Upper lobe of left lung (tissue), 6 donors: ENCODE measurements at regions not wholly inside any gene's neighbourhood (a gene's known extent, or its start where the extent isn't known, plus 50 kb on each side); places are given as distances from the start of the nearest gene placed in this dataset.

Experiments
- ATAC-seq, 2 donors: fragments of 200-7000 bp; cut with Tn5 transposase; one replicate each; pipeline ENCODE4 v1.9.1; 2022; ENCODE audit warnings: mild to moderate bottlenecking in 2 of 2, moderate library complexity in 2 of 2; ENCODE audit not compliant: low FRiP score in 2 of 2
- DNase-seq, 2 donors: peaks; one replicate each; pipeline ENCODE4 v3.0.0-alpha.2; 2019 to 2020
- H3K27ac ChIP-seq, 4 donors: fragments of 200-600 bp; sonication (generic); one replicate each; pipeline ENCODE4 v1.5.1; 2016 to 2019
- H3K27me3 ChIP-seq, 4 donors: fragments of 200-600 bp; sonication (generic); one replicate each; pipeline ENCODE4 v1.5.1; 2017 to 2019
- H3K36me3 ChIP-seq, 4 donors: fragments of 200-600 bp; sonication (generic); one replicate each; pipeline ENCODE4 v1.5.1; 2016 to 2019
- H3K4me1 ChIP-seq, 4 donors: fragments of 200-600 bp; sonication (generic); one replicate each; pipeline ENCODE4 v1.5.1; 2018 to 2019
- H3K4me3 ChIP-seq, 4 donors: fragments of 200-600 bp; sonication (generic); one replicate each; pipeline ENCODE4 v1.5.1; 2017 to 2019; ENCODE audit warnings: mild to moderate bottlenecking in 2 of 4, moderate library complexity in 1 of 4
- H3K9me3 ChIP-seq, 4 donors: fragments of 200-600 bp; sonication (generic); one replicate each; pipeline ENCODE4 v1.5.1; 2018 to 2019
- CTCF ChIP-seq, 6 experiments: fragments of 450-650 bp in 4 of 6; fragments of 200-600 bp in 2 of 6; sonication (generic) in 2 of 6; IDR thresholded peaks; one replicate each; pipeline ENCODE4 v1.5.1; 2016 to 2019; ENCODE audit warnings: antibody characterized with exemption in 6 of 6
- EP300 ChIP-seq, 4 donors: sonication (generic); formaldehyde crosslinking; IDR thresholded peaks; one replicate each; pipeline ENCODE4 v1.5.1; 2017; ENCODE audit warnings: antibody characterized with exemption in 4 of 4, control low read depth in 2 of 4
- POLR2A ChIP-seq, 4 donors: fragments of 450-650 bp; IDR thresholded peaks; one replicate each; pipeline ENCODE4 v1.5.1; 2016 to 2017; ENCODE audit warnings: antibody characterized with exemption in 4 of 4, mild to moderate bottlenecking in 2 of 4
- POLR2AphosphoS5 ChIP-seq, 2 donors: sonication (generic); formaldehyde crosslinking; IDR thresholded peaks; one replicate each; pipeline ENCODE4 v1.5.1; 2017; ENCODE audit warnings: antibody characterized with exemption in 2 of 2
- WGBS, 2 donors: methylation state at CpG; one replicate each; pipeline ENCODE4 v1.1.5; 2017 to 2018; 5-methylcytosine and 5-hydroxymethylcytosine counted together
- donor health status: DM: no; HTN: no; CAD: no; lungs with moderate emphysema.
- donor health status: DM: no; HTN: yes; CAD: no; lungs with severe emphysema.

- H3K27me3 ChIP-seq = no peaks in the 10 kb centered on the region
- ATAC-seq (no peak), DNase-seq (no peak)
- H3K36me3 ChIP-seq = no peaks in the 10 kb centered on the region
- H3K4me1 ChIP-seq = peaks cover 0 to 10% (median 2%) of the 10 kb centered on the region in 4 donors
- no peak overlapping the region for H3K27ac ChIP-seq
- peak in 1 of 6 experiments; percentile 23 for TF ChIP-seq CTCF (IDR thresholded peaks at IDR 0.05)
- no peak for TF ChIP-seq EP300 (IDR thresholded peaks at IDR 0.05)
- no peak for TF ChIP-seq POLR2A (IDR thresholded peaks at IDR 0.05)
- 50 to 54% methylated on average over 6 of the region's 6 CpGs for WGBS, 2 donors
- H3K9me3 ChIP-seq = no peaks in the 10 kb centered on the region
- no peak overlapping the region for H3K4me3 ChIP-seq
Observed at GRCh38 chr22:22171357-22172218, 73.0 kb upstream of the VPREB1 start.

- H3K36me3 ChIP-seq = no peaks in the 10 kb centered on the region
- TF ChIP-seq POLR2A (IDR thresholded peaks at IDR 0.05) (no peak), CTCF (IDR thresholded peaks at IDR 0.05) (no peak)
- no peaks in the 10 kb centered on the region for H3K27me3 ChIP-seq
- no peak overlapping the region for H3K4me3 ChIP-seq
- peaks cover 0 to 10% (median 2%) of the 10 kb centered on the region in 4 donors for H3K4me1 ChIP-seq
- 30 to 32% methylated on average over 1 of the region's 1 CpG for WGBS, 2 donors
- no peaks in the 10 kb centered on the region for H3K9me3 ChIP-seq
- no peak for ATAC-seq
- no peak for DNase-seq
- H3K27ac ChIP-seq = no peak overlapping the region
Observed at GRCh38 chr22:22169923-22170322, 74.7 kb upstream of the VPREB1 start.

DNA sequence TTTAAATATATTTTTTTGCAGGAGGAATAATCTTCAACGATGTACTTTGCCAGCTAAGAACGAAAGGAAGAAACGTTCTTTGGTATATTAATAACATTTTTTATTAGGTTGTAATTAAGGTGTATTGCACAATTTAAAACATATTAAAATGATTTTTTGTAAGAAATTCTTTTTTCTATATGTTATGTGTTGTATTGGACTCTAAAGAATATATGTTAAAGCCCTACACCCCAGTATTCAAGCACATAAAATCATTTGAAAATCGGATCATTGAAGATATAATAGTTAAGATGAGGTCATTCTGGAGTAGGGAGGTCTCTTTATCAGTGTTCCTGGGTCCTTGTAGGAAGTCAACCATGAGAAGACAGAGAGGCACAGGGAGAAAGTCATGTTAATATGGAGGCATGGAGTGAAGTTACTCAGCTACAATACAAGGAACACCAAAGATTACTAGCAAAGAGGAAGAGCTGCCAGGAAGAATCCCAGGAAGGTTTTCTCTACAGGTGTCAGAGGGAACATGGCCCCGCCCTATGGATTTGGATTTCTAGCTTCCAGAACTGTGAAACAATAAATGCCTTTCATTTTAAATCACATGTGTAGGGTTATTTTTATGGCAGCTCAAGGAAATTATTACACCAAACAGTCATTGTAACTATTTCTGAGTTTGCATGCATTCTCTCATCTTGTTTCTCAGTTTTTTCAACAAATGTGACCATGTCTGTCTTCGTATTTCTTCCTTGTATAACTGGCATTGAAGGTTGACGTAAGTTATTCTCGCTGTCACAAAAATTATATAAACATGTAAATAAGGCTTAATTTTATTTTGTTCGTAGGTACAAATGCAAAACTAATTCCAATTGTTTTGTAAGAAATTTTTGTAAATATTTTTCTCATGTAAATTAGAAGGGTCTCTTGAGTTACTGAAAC lies 75.4 kb upstream of the VPREB1 start:
- no peak for TF ChIP-seq POLR2A (IDR thresholded peaks at IDR 0.05)
- TF ChIP-seq EP300 (IDR thresholded peaks at IDR 0.05) = no peak
- no peak for TF ChIP-seq POLR2AphosphoS5 (IDR thresholded peaks at IDR 0.05)
- no peak for TF ChIP-seq CTCF (IDR thresholded peaks at IDR 0.05)
- no peaks in the 10 kb centered on the region for H3K9me3 ChIP-seq
- peaks cover 0 to 10% (median 2%) of the 10 kb centered on the region in 4 donors for H3K4me1 ChIP-seq
- no peak overlapping the region for H3K4me3 ChIP-seq
- 69% methylated on average over 9 of the region's 9 CpGs for WGBS, 2 donors
- H3K27me3 ChIP-seq = no peaks in the 10 kb centered on the region
- no peak overlapping the region for H3K27ac ChIP-seq
- H3K36me3 ChIP-seq = no peaks in the 10 kb centered on the region
- no peak for ATAC-seq
- DNase-seq = no peak

DNA sequence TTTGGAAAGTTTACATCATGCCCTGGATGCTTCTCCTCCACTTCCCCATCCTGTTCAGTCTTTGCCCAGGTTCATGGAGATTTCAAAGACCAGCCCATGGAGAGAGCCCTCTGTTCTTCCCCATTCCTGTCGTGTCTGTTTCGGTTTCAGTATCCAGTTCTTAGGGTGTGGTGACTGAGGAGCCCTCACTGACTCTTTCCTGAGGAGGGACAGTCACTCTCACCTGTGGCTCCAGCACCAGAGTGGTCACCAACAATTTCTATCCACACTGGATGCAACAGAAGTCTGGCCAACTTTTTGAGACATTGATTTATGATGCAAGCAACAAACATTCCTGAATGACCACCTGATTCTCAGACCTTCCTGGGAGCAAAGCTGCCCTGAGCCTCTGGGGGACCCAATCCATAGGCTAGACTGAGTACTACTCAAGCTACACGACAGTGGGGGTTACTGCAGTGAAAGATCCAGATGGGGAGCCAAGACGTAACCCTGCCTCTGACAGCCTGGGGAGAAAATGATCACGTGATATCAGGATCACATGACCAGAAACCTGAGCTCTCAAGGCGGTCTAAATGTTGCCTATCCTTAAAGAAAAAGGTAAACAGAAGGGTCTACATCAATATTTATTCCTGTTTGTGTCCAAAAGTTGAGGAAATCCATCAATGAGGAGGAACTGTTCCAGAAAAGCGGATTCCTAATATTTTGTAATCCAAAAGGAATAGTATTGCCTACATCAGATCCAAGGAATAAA lies 76.2 kb upstream of the VPREB1 start:
- Histone ChIP-seq H3K9me3 (no peaks in the 10 kb centered on the region), H3K4me3 (peak overlapping the region in 2 of 4 donors; percentile 4 to 15), H3K36me3 (no peaks in the 10 kb centered on the region), H3K27ac (no peak overlapping the region), H3K4me1 (peaks cover 0 to 10% (median 2%) of the 10 kb centered on the region in 4 donors), H3K27me3 (no peaks in the 10 kb centered on the region)
- DNase-seq (no peak), ATAC-seq (no peak)
- no peak for TF ChIP-seq CTCF (IDR thresholded peaks at IDR 0.05)
- no peak for TF ChIP-seq POLR2AphosphoS5 (IDR thresholded peaks at IDR 0.05)
- no peak for TF ChIP-seq POLR2A (IDR thresholded peaks at IDR 0.05)
- TF ChIP-seq EP300 (IDR thresholded peaks at IDR 0.05) = no peak
- WGBS, 2 donors = 31 to 37% methylated on average over 7 of the region's 7 CpGs
